ENCODE measurements at regions not wholly inside any gene's neighbourhood (a gene's known extent, or its start where the extent isn't known, plus 50 kb on each side); places are given as distances from the start of the nearest gene placed in this dataset.
"Not testable (repeated sequence)": the region's sequence is repeated elsewhere in the genome, so short reads cannot be mapped to it uniquely, and the experiment has no call there.

DNA sequence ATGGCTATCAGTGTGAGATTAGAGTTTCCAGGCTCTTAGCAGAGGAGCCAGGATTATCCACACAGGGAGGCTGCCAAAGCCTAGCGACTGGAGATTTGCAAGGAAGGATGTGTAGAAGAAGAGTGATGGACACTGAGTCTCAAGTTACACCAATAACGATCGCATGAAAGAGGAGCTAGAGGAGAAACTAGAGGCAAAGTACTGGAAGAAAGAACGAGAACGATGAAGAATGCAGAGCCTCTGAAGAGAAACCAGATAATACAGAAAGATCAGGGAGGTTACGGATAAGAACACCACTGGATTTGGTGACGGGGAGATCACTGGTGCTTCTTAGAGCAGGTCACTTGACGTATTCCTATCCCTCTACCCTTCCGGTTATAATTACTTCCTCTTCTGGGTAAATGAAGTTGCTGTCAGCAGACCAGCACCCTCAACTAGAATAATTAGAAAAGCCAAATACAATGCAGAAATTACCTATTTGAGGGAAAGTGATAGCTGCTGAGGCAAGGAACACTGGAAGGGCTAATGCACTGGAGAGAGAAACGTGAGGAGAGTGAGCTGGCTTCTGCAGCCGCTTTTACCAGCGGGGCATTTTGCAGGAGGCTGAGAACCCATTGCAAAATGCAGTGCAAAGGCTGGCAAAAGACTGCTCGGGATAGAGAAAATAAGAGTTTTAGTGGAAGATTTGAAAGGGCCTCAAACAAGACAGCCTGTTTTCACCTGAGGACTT, 93.1 kb upstream of the HIF1A start:
- DNase-seq = no peak
- no peak for ATAC-seq

DNA sequence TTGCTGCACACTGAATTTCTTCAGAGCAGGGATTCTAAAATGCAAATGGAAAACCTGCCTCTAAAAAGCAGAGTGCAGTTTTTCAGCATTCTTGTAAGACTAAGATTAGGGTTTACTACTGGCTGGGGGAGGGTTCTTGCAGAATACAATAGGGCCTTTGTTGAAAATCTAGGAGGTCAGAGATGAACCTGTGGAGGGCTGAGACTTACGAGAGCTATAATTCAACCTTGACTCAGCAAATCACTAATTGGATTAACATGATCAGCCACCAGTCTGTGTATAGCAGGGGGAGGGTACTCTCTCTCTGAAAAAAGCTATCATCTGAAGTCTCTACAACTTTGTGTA, 92.6 kb upstream of the HIF1A start:
- ATAC-seq (no peak), DNase-seq (no peak)

DNA sequence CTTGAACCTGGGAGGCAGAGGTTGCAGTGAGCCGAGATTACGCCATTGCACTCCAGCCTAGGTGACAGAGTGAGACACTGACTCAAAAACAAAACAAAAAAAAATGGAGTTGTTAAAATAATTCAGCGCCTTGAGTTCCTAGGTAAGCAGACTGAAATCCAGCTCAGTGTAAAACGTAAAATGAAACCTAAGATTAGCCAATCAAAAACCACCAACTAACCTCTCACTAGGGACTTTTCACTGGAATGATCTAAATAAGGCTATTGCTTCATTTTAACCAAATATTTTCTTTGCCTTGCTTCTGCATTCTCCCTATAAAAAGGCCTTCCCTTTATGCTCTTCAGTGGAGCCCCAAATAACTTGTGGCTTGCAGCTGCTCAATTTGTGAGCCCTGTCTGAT, 91.6 kb upstream of the HIF1A start:
- DNase-seq (no peak), ATAC-seq (no peak)

GRCh38 chr14:61607570-61608244, 87.6 kb upstream of the HIF1A start:
- DNase-seq (peak; percentile 20), ATAC-seq (peak; percentile 77)

- DNase-seq = no peak
- ATAC-seq = no peak
Observed at GRCh38 chr14:61608245-61609165, 86.8 kb upstream of the HIF1A start.

- ATAC-seq (no peak), DNase-seq (no peak)
Observed at GRCh38 chr14:61609191-61609843, 86.0 kb upstream of the HIF1A start.

DNA sequence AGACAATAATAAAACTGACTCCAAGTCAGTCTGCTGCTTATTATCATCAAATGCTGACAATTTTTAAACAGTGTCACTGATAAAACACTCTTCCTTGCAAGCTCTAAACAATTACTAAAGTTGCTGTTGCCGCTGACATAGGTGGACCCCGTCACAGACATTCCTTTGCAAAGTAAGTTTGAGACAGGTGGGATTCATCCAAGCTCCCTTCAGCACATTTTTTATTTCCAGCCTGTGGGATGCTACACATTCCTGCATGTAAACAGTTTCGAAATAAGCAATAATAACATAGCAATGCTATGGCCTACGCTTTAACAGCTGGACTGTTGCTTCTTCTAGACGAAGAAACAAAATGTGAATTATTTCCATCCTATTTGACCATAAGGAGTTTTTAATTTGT, 85.4 kb upstream of the HIF1A start:
- DNase-seq = no peak
- no peak for ATAC-seq

GRCh38 chr14:61610900-61611299, 84.4 kb upstream of the HIF1A start:
- DNase-seq = no peak
- no peak for ATAC-seq

GRCh38 chr14:61611880-61612630, 83.3 kb upstream of the HIF1A start:
- DNase-seq (no peak), ATAC-seq (no peak)

DNA sequence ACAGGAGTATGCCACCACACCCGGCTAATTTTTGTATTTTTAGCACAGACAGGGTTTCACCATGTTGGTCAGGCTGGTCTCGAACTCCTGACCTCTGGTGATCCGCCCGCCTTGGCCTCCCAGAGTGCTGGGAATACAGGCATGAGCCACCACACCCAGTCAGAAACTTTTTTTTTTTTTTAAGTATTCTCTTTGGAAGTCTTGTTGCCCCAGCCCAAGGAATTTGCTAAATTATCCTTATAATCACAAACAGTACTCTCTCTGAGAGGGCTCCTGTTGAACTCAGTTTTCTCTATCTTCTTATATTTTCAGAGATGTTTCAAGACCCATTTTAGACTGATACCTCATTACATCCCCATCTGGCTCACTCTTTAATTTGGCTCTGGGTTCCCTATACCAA, 82.3 kb upstream of the HIF1A start:
- not testable (repeated sequence) for DNase-seq, ATAC-seq

DNA sequence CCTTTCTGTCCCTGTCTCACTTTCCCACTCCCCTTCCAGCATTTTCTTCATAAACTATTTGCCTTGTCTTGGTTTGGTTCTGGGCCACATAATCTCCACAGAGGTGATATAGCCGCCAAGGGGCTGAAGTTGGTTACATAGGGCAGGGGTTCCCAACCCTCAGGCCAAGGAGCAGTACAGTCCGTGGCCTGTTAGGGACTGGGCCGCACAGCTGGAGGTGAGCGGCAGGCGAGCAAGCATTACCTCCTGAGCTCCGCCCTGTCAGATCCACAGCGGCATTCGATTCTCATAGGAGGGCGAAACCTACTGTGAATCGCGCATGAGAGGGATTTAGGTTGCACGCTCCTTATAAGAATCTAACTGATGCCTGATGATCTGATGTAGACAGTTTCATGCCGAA, 80.6 kb upstream of the HIF1A start:
- ATAC-seq (no peak), DNase-seq (no peak)

DNA sequence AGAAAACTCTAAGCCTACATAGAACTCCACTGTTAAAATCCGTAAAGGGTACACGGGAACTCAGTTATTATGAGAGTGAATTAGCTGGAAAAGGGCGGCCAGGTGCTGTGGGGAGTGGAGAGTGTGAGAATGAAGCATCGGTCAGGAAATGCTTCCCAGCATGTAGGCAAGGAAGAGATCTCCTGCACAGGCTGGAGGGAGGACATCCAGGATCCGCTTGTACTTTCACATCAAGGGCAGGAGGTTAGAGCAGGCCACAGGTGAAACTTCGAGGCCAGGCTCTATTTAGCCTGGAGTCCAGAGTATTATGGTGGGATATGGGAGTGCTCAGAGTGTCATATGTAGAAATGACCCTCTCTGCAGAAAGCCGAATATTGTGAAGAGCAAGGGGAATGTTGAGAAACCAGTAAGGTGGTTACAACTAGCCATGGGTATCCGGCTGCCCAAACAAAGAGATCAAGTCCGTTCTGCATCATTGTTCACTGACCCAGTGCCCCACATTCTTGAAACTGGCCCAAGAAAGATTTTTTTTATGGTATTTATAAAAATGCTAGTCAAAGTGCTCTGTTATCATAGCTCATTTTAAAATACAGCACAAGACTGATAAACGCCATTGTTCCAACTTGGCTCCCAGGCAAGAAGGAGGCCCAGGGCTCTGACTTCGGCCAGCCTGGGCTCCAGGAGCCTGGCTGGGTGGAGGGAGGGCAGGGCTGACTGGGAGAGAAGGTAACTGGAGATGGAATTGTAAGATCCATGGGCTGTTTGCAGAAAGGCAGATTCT, 79.4 kb upstream of the HIF1A start:
- no peak for DNase-seq
- no peak for ATAC-seq

GRCh38 chr14:61616524-61617185, 78.7 kb upstream of the HIF1A start:
- DNase-seq = no peak

DNA sequence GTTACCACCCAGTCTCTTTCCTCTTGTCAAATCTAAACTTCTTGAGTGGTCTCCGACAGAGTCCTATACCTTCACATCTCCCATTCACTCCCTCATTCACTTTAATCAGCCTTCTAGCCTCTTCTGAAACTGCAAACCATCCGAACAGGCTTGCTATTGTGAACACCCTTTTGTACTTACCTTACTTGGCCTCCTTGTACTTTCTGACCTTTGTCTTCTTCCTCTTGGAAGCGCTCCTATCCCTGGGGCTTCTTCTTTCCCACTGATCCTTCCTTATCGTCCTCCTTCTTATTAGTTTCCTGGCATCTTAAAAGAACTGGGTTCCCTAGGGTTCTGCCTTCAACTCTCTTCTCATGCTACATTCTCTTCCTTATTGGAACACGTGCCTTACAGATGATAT, 76.9 kb upstream of the HIF1A start:
- no peak for ATAC-seq
- no peak for DNase-seq

More at GRCh38 chr14:61616524-61617185, 78.7 kb upstream of the HIF1A start:
- ATAC-seq = no peak

GRCh38 chr14:61619494-61619893, 75.8 kb upstream of the HIF1A start:
- no peak for DNase-seq
- ATAC-seq = no peak

DNA sequence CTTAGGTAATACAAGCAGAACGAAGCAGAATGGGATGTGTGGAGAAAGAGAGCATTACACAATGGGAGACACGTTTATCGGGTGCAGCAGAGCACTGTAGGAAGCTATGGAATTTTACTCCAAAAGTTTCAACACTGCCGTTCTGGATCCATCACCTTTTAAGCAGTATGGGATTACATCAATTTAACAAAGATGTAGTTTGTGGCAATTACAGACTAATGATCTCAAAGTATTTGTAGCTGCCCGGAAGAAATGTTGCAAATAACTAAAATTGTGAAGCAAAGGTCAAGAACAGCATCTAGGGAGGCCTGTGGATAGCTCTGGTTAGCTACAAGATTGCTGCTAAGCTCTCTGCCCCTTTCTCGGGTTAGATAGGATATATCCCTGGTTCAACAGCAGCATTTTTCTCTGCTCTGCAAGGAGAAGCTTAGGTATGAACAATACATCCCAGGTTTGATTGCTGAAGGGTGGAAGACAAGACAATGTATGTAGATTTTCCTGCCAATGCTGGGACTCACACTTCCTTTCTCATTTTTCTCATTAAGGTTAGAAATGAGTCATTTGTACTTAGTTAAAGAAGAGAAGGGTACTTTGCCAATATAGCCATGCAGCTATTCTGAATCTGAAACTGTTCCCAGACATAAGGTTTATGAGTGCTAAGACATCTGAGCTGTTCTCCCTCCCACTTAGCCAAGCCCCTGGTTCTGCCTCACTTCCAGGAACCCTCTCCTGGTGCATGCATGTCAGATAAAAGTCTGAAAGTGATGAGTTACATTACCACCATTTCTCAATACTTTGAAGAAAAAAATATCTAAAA, 75.0 kb upstream of the HIF1A start:
- DNase-seq = peak; percentile 48
- ATAC-seq = peak; percentile 96

- peak; percentile 22 for ATAC-seq
Observed at GRCh38 chr14:61621444-61621843, 73.9 kb upstream of the HIF1A start.

DNA sequence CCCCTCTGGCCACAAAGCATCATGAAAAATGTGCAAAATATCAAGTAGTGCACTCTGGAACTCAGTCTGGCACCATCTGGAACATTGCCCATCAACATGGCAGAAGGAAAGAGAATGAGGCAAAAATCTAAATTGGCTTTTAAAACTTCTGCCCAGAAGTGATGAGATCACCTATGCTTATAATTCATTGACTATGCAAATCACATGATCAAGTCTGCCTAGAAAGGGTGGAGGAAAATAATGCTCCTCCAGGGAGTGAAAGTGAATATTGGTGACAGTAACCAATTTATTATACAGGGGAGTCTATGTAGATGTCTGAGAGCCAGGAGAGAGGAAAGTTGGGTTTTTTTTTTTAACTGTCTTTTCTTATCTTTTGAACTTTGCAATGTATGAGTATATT, 73.3 kb upstream of the HIF1A start:
- DNase-seq = no peak
- ATAC-seq = no peak

More at GRCh38 chr14:61621444-61621843, 73.9 kb upstream of the HIF1A start:
- peak; percentile 35 for DNase-seq

GRCh38 chr14:61623927-61624326, 71.4 kb upstream of the HIF1A start:
- ATAC-seq (no peak), DNase-seq (no peak)
